DND-41 (cell line): ENCODE measurements at regions not wholly inside any gene's neighbourhood (a gene's known extent, or its start where the extent isn't known, plus 50 kb on each side); places are given as distances from the start of the nearest gene placed in this dataset.

Experiments
- ATAC-seq: fragments of 200-7000 bp; cut with Tn5 transposase; 3 replicates; pipeline ENCODE4 v1.9.1; 2021; ENCODE audit warnings: low read depth; ENCODE audit not compliant: insufficient read depth
- DNase-seq: peaks from one replicate; pipeline ENCODE4 v3.0.0-alpha.2; 2020
- H2AFZ ChIP-seq: 2 replicates; pipeline ENCODE4 v1.6.0; 2012; ENCODE audit warnings: low read depth, low read length
- H3K27ac ChIP-seq: 2 replicates; pipeline ENCODE4 v1.5.1; 2012; ENCODE audit warnings: low read length, inconsistent platforms
- H3K27me3 ChIP-seq: fragments of 200-600 bp; sonication (generic); 2 replicates; pipeline ENCODE4 v1.6.0; 2012; ENCODE audit warnings: low read length, mild to moderate bottlenecking, inconsistent platforms; ENCODE audit not compliant: insufficient read depth, poor library complexity
- H3K36me3 ChIP-seq: 2 replicates; pipeline ENCODE4 v1.5.1; 2012; ENCODE audit warnings: low read length, inconsistent platforms; ENCODE audit not compliant: insufficient read depth
- H3K4me1 ChIP-seq: 2 replicates; pipeline ENCODE4 v1.5.1; 2012; ENCODE audit warnings: mild to moderate bottlenecking, low read length; ENCODE audit not compliant: insufficient read depth
- H3K4me2 ChIP-seq: 2 replicates; pipeline ENCODE4 v1.6.0; 2012; ENCODE audit warnings: mild to moderate bottlenecking, moderate library complexity, low read length, inconsistent platforms; ENCODE audit not compliant: insufficient read depth
- H3K4me3 ChIP-seq, 2 experiments: fragments of 200-600 bp in 1 of 2; shearing (Covaris generic) in 1 of 2; 2 replicates each; pipeline ENCODE4 v1.5.1; 2012 to 2016; ENCODE audit warnings: inconsistent platforms in 2 of 2, low read length in 2 of 2, mild to moderate bottlenecking in 2 of 2, low read depth in 1 of 2, moderate library complexity in 1 of 2
- H3K79me2 ChIP-seq: 2 replicates; pipeline ENCODE4 v1.6.0; 2012; ENCODE audit warnings: low read length, inconsistent platforms; ENCODE audit not compliant: insufficient read depth
- H3K9ac ChIP-seq: 2 replicates; pipeline ENCODE4 v1.6.0; 2012; ENCODE audit warnings: low read depth, mild to moderate bottlenecking, inconsistent platforms, low read length, moderate library complexity
- H3K9me3 ChIP-seq: 2 replicates; pipeline ENCODE4 v1.5.1; 2012; ENCODE audit warnings: low read length, moderate library complexity, mild to moderate bottlenecking, inconsistent platforms; ENCODE audit not compliant: insufficient read depth, severe bottlenecking
- H4K20me1 ChIP-seq: 2 replicates; pipeline ENCODE4 v1.6.0; 2012; ENCODE audit warnings: low read length; ENCODE audit not compliant: insufficient read depth
- EZH2 ChIP-seq: IDR thresholded peaks from 3 replicates; pipeline ENCODE4 v1.6.1; 2012; ENCODE audit warnings: borderline replicate concordance, low read depth, mild to moderate bottlenecking, moderate library complexity, low read length, inconsistent platforms; ENCODE audit not compliant: severe bottlenecking
- TF ChIP-seq, protein P1 (sequence below): IDR thresholded peaks from 2 replicates; pipeline ENCODE4 v1.5.1; 2012; ENCODE audit warnings: borderline replicate concordance, low read length, moderate library complexity, mild to moderate bottlenecking; ENCODE audit not compliant: poor library complexity, severe bottlenecking; ENCODE audit errors: extremely low read depth

DNA sequence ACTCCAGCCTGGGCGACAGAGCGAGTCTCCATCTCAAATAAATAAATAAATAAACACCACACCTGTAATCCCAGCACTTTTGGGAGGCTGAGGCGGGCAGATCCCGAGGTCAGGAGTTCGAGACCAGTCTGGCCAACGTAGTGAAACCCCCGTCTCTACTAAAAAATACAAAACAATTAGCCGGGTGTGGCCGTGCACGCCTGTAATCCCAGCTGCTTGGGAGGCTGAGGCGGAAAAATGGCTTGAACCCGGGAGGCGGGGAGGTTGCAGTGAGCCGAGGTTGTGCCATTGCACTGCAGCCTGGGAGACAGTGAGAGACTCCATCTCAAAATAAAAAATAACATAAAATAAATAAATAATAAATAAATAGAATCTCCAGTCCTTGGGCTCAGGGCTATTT, 185.8 kb downstream of the SHOX start:
- no peaks in the 10 kb centered on the region for H4K20me1 ChIP-seq
- no peak overlapping the region for H3K27ac ChIP-seq
- TF ChIP-seq, protein P1, sequence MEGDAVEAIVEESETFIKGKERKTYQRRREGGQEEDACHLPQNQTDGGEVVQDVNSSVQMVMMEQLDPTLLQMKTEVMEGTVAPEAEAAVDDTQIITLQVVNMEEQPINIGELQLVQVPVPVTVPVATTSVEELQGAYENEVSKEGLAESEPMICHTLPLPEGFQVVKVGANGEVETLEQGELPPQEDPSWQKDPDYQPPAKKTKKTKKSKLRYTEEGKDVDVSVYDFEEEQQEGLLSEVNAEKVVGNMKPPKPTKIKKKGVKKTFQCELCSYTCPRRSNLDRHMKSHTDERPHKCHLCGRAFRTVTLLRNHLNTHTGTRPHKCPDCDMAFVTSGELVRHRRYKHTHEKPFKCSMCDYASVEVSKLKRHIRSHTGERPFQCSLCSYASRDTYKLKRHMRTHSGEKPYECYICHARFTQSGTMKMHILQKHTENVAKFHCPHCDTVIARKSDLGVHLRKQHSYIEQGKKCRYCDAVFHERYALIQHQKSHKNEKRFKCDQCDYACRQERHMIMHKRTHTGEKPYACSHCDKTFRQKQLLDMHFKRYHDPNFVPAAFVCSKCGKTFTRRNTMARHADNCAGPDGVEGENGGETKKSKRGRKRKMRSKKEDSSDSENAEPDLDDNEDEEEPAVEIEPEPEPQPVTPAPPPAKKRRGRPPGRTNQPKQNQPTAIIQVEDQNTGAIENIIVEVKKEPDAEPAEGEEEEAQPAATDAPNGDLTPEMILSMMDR: no peak
- no peak for TF ChIP-seq EZH2
- ATAC-seq (no peak), DNase-seq (no peak)
- H3K79me2 ChIP-seq: no peaks in the 10 kb centered on the region
- H3K4me3 ChIP-seq: no peak overlapping the region
- no peak overlapping the region for H2AFZ ChIP-seq
- H3K4me2 ChIP-seq: no peak overlapping the region
- H3K4me1 ChIP-seq: no peaks in the 10 kb centered on the region
- H3K9ac ChIP-seq: no peak overlapping the region
- no peaks in the 10 kb centered on the region for H3K27me3 ChIP-seq
- H3K9me3 ChIP-seq: no peaks in the 10 kb centered on the region
- no peaks in the 10 kb centered on the region for H3K36me3 ChIP-seq

DNA sequence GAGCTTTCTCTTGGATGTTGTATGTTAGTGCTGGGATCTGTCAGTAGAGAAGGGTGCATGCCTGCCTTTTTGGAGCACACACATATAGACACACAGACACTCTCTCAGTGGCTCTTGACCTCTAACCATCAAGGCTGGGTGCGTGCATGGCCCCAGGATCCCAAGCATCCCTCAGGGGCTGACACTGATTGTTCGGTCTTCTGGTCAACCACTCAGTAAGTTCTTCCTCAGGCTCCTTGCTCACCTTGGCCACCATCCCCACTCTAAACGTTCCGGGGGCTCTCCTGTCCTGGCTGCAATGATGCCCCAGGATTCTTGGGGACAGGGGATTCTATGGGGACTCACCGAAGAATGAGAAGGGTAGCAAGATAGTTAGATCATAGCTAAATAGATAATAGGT, 179.6 kb downstream of the SHOX start:
- no peaks in the 10 kb centered on the region for H3K36me3 ChIP-seq
- H3K4me3 ChIP-seq: no peak overlapping the region
- ATAC-seq (no peak), DNase-seq (no peak)
- TF ChIP-seq EZH2: no peak
- TF ChIP-seq, protein P1: no peak
- no peaks in the 10 kb centered on the region for H3K9me3 ChIP-seq
- H4K20me1 ChIP-seq: no peaks in the 10 kb centered on the region
- no peak overlapping the region for H2AFZ ChIP-seq
- no peaks in the 10 kb centered on the region for H3K4me1 ChIP-seq
- no peaks in the 10 kb centered on the region for H3K79me2 ChIP-seq
- no peak overlapping the region for H3K9ac ChIP-seq
- no peak overlapping the region for H3K4me2 ChIP-seq
- no peak overlapping the region for H3K27ac ChIP-seq
- peaks cover 9% of the 10 kb centered on the region for H3K27me3 ChIP-seq

DNA sequence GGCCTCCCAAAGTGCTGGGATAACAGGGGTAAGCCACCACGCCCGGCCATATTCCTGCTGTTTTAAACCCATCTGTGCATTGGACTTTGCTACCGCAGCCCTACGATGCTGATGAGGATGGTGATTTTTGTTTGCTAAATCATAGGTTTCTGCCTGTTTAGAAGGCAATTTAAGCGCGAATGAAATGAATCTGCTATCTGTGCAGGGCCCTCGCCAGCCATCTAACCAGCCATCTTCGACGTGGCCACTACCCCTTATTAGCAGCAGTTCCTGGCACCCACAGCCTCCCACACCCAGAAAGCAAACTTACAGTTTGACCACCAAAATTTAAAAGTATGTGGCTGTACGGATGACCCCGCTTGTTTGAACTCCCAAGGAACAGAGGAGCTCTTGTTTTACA, 178.5 kb downstream of the SHOX start:
- no peak for ATAC-seq

More for the DNA sequence above, 178.5 kb downstream of the SHOX start:
- H3K4me1 ChIP-seq: no peaks in the 10 kb centered on the region
- no peak overlapping the region for H3K27ac ChIP-seq
- H3K36me3 ChIP-seq: no peaks in the 10 kb centered on the region
- no peaks in the 10 kb centered on the region for H3K79me2 ChIP-seq
- no peak overlapping the region for H3K9ac ChIP-seq
- TF ChIP-seq, protein P1: no peak
- TF ChIP-seq EZH2: no peak
- H2AFZ ChIP-seq: no peak overlapping the region
- DNase-seq: no peak
- no peak overlapping the region for H3K4me2 ChIP-seq
- H3K4me3 ChIP-seq: no peak overlapping the region
- H3K9me3 ChIP-seq: no peaks in the 10 kb centered on the region
- no peaks in the 10 kb centered on the region for H4K20me1 ChIP-seq
- H3K27me3 ChIP-seq: peaks cover 18% of the 10 kb centered on the region
